ENCODE measurements at regions not wholly inside any gene's neighbourhood (a gene's known extent, or its start where the extent isn't known, plus 50 kb on each side); places are given as distances from the start of the nearest gene placed in this dataset.

- TF ChIP-seq CTCF (IDR thresholded peaks at IDR 0.05) (peak in 3 of 6 experiments; percentile 26 to 38 (median 29)), POLR2A (IDR thresholded peaks at IDR 0.05) (no peak)
- Histone ChIP-seq H3K27me3 (no peaks in the 10 kb centered on the region), H3K36me3 (no peaks in the 10 kb centered on the region), H3K27ac (no peak overlapping the region), H3K4me3 (no peak overlapping the region), H3K9me3 (no peaks in the 10 kb centered on the region), H3K4me1 (no peaks in the 10 kb centered on the region)
- DNase-seq = no peak
These were observed 194.1 kb upstream of the DSEL start for GRCh38 chr18:67710639-67711038.

GRCh38 chr18:67705748-67706147 lies 189.2 kb upstream of the DSEL start:
- Histone ChIP-seq H3K27ac (no peak overlapping the region), H3K36me3 (no peaks in the 10 kb centered on the region), H3K4me3 (no peak overlapping the region), H3K27me3 (no peaks in the 10 kb centered on the region), H3K4me1 (no peaks in the 10 kb centered on the region), H3K9me3 (no peaks in the 10 kb centered on the region)
- no peak for DNase-seq
- TF ChIP-seq POLR2A (IDR thresholded peaks at IDR 0.05) (no peak), CTCF (IDR thresholded peaks at IDR 0.05) (no peak)

GRCh38 chr18:67695684-67696083 lies 179.2 kb upstream of the DSEL start:
- Histone ChIP-seq H3K4me1 (no peaks in the 10 kb centered on the region), H3K4me3 (no peak overlapping the region), H3K27me3 (no peaks in the 10 kb centered on the region), H3K36me3 (no peaks in the 10 kb centered on the region), H3K9me3 (no peaks in the 10 kb centered on the region), H3K27ac (no peak overlapping the region)
- no peak for TF ChIP-seq CTCF (IDR thresholded peaks at IDR 0.05)
- no peak for TF ChIP-seq POLR2A (IDR thresholded peaks at IDR 0.05)
- DNase-seq = no peak

GRCh38 chr18:67694787-67695186 lies 178.3 kb upstream of the DSEL start:
- Histone ChIP-seq H3K36me3 (no peaks in the 10 kb centered on the region), H3K4me3 (no peak overlapping the region), H3K4me1 (no peaks in the 10 kb centered on the region), H3K27me3 (no peaks in the 10 kb centered on the region), H3K9me3 (no peaks in the 10 kb centered on the region), H3K27ac (no peak overlapping the region)
- no peak for DNase-seq
- TF ChIP-seq CTCF (IDR thresholded peaks at IDR 0.05) (no peak), POLR2A (IDR thresholded peaks at IDR 0.05) (no peak)

- no peaks in the 10 kb centered on the region for H3K36me3 ChIP-seq
- TF ChIP-seq CTCF (IDR thresholded peaks at IDR 0.05) (no peak), POLR2A (IDR thresholded peaks at IDR 0.05) (no peak)
- H3K27ac ChIP-seq = no peak overlapping the region
- no peak overlapping the region for H3K4me3 ChIP-seq
- H3K27me3 ChIP-seq = no peaks in the 10 kb centered on the region
- no peaks in the 10 kb centered on the region for H3K9me3 ChIP-seq
- DNase-seq = no peak
- H3K4me1 ChIP-seq = no peaks in the 10 kb centered on the region
These were observed 176.3 kb upstream of the DSEL start for GRCh38 chr18:67692811-67693210.

GRCh38 chr18:67682516-67682915 lies 166.0 kb upstream of the DSEL start:
- TF ChIP-seq CTCF (IDR thresholded peaks at IDR 0.05) (no peak), POLR2A (IDR thresholded peaks at IDR 0.05) (no peak)
- Histone ChIP-seq H3K27me3 (no peaks in the 10 kb centered on the region), H3K36me3 (no peaks in the 10 kb centered on the region)

More at GRCh38 chr18:67682516-67682915, 166.0 kb upstream of the DSEL start:
- no peak overlapping the region for H3K27ac ChIP-seq
- no peaks in the 10 kb centered on the region for H3K9me3 ChIP-seq
- H3K4me1 ChIP-seq = no peaks in the 10 kb centered on the region
- DNase-seq = no peak
- no peak overlapping the region for H3K4me3 ChIP-seq

Measured in Peyer's patch (tissue), 4 donors.